Dendritic cell treated with granulocyte-macrophage colony-stimulating factor and Interleukin-4, amounts not matched to agents 40 ng/mL and 50 ng/mL, for 4 days (primary cell): ENCODE measurements at regions not wholly inside any gene's neighbourhood (a gene's known extent, or its start where the extent isn't known, plus 50 kb on each side); places are given as distances from the start of the nearest gene placed in this dataset.
"Not testable (repeated sequence)": the region's sequence is repeated elsewhere in the genome, so short reads cannot be mapped to it uniquely, and the experiment has no call there.

Experiments
- H3K27ac Mint-ChIP-seq: one replicate; pipeline ENCODE4 v1.8.0; 2022; ENCODE audit warnings: mild to moderate bottlenecking, mixed read lengths
- H3K27me3 Mint-ChIP-seq: one replicate; pipeline ENCODE4 v1.8.0; 2022; ENCODE audit warnings: mild to moderate bottlenecking, mixed read lengths
- H3K36me3 Mint-ChIP-seq: one replicate; pipeline ENCODE4 v1.8.0; 2022; ENCODE audit warnings: low read depth, mixed read lengths
- H3K4me1 Mint-ChIP-seq: one replicate; pipeline ENCODE4 v1.8.0; 2022; ENCODE audit warnings: low read depth, mixed read lengths
- H3K4me3 Mint-ChIP-seq: one replicate; pipeline ENCODE4 v1.8.0; 2022; ENCODE audit warnings: mild to moderate bottlenecking, moderate library complexity, mixed read lengths
- H3K9me3 Mint-ChIP-seq: one replicate; pipeline ENCODE4 v1.8.0; 2022; ENCODE audit warnings: mixed read lengths
- intact Hi-C: fragments of 100-400 bp; cut with micrococcal nuclease; formaldehyde crosslinking; loops from one replicate; pipeline ENCODE4 v1.15.0; 2022

DNA sequence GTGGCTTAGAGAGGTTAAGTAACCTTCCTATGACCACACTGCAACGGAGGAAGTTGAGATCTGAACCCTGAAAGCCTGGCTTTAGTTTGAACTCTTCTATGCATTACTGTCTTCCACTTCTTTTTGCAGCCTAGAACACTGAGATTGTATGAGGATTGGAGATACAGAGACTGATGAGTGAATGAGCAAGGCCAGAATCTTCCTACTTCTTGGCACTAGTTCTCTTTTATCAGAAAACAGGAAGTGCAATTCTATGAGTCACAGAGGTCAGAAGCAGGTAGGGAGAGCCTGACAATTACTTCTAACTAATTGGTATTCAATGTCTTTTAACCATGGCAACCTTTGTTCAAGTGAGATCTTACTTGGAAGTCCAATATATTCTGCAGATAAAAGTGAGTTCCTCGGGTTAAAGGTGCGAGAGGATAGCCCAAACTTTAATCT lies 219.0 kb downstream of the SHQ1 start:
- H3K27me3 Mint-ChIP-seq: no peaks in the 10 kb centered on the region

DNA sequence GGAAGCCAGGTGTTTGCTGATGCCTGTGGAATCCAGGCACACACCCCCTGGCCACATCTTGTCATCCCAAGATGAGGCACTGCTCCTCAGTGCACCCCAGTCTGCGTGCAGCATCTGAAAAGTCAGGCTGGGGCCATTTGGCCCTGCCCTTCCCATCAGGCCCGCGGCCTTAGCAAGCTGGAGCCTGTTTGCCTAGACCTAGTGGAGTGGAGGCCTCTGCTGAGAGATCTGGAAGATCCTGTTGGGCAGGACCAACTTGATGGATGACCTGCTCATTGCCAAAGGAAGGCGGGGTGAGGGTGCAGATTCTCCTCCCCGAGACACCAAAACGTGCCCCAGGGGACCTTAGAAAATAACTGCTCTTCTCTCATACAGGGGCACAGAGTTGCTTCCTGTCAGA lies 220.2 kb downstream of the SHQ1 start:
- no peak overlapping the region for H3K4me3 Mint-ChIP-seq
- no peaks in the 10 kb centered on the region for H3K27me3 Mint-ChIP-seq
- intact Hi-C loops: no loop called here
- H3K9me3 Mint-ChIP-seq: no peaks in the 10 kb centered on the region
- H3K27ac Mint-ChIP-seq: no peak overlapping the region
- peaks cover 65% of the 10 kb centered on the region for H3K4me1 Mint-ChIP-seq
- H3K36me3 Mint-ChIP-seq: no peaks in the 10 kb centered on the region

More for the DNA sequence above, 219.0 kb downstream of the SHQ1 start:
- intact Hi-C loops: no loop called here
- H3K4me1 Mint-ChIP-seq: peaks cover 66% of the 10 kb centered on the region
- H3K36me3 Mint-ChIP-seq: no peaks in the 10 kb centered on the region
- H3K4me3 Mint-ChIP-seq: no peak overlapping the region
- no peak overlapping the region for H3K27ac Mint-ChIP-seq
- no peaks in the 10 kb centered on the region for H3K9me3 Mint-ChIP-seq

DNA sequence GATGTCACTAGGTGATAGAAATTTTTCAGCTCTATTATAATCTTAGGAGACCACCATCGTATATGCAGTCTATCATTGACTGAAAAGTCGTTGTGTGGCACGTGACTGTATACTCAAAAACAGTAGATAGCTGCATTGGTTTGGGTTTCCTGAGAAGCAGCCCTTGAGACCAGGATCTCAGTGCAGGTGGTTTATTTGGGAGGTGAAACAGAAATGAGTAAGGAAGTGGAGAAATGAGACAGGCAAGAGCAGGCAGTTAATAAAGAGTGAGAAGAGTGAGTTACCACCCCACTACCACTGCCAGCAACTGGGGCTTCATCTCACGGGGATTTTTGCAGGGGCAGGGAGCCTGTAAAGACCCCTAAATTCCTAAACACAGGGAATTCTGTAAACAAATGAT lies 221.0 kb downstream of the SHQ1 start:
- no peaks in the 10 kb centered on the region for H3K27me3 Mint-ChIP-seq
- H3K27ac Mint-ChIP-seq: no peak overlapping the region
- intact Hi-C loops: no loop called here
- H3K36me3 Mint-ChIP-seq: no peaks in the 10 kb centered on the region
- no peak overlapping the region for H3K4me3 Mint-ChIP-seq
- H3K9me3 Mint-ChIP-seq: no peaks in the 10 kb centered on the region
- H3K4me1 Mint-ChIP-seq: peaks cover 68% of the 10 kb centered on the region

DNA sequence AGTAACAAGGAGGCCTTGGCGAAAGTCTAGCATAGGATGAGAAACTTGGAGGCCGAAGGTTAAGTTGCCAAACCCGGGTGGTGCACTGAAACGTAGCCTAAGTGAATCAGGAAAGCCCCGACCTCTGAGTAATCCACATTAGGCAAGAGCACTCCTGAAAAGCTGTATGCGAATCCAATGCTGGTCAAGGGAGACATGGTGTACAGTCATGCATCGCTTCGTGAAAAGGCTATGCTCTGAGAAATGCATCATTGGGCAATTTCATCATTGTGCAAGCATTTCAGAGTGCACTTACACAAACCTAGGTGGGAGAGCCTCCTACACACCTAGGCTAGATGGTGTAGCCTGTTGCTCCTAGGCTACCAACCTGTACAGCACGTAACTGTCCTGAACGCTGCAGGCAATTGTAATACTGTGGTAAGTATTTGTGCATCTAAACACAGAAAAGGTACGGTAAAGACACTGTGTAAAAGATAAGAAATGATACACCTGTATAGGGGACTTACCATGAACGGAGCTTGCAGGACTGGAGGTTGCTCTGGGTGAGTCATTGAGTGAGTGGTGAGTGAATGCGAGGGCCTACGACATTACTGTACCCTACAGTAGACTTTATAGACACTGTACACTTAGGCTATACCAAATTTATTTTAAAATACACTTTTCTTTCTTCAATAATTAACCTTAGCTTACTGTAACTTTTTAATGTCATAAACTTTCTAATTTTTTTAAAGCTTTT lies 222.5 kb downstream of the SHQ1 start:
- intact Hi-C loops: no loop called here
- Mint-ChIP-seq H3K27me3 (no peaks in the 10 kb centered on the region), H3K9me3 (no peaks in the 10 kb centered on the region), H3K36me3 (no peaks in the 10 kb centered on the region), H3K27ac (no peak overlapping the region), H3K4me1 (peaks cover 68% of the 10 kb centered on the region), H3K4me3 (no peak overlapping the region)

DNA sequence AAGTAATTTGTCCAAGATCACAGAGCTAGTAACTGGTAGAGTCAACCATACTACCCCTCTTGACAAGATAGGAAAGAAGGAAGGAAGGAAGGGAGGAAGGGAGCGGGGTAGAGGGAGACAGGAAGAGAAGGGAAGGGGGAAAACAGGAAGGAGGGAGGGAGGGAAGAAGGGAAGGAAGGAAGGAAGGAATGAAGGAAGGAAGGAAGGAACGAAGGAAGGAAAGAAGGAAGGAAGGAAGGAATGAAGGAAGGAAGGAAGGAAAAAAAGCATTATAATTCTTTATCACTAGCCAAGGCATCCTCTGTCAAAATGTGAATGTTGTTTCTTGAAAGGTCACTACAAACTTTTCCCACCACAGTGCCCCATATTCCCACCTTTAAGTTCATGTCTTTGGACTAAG lies 223.6 kb downstream of the SHQ1 start:
- Mint-ChIP-seq H3K27ac (peak overlapping the region; percentile 56), H3K4me3 (no peak overlapping the region), H3K36me3 (no peaks in the 10 kb centered on the region), H3K4me1 (peaks cover 59% of the 10 kb centered on the region), H3K27me3 (no peaks in the 10 kb centered on the region), H3K9me3 (no peaks in the 10 kb centered on the region)
- intact Hi-C loops: no loop called here

DNA sequence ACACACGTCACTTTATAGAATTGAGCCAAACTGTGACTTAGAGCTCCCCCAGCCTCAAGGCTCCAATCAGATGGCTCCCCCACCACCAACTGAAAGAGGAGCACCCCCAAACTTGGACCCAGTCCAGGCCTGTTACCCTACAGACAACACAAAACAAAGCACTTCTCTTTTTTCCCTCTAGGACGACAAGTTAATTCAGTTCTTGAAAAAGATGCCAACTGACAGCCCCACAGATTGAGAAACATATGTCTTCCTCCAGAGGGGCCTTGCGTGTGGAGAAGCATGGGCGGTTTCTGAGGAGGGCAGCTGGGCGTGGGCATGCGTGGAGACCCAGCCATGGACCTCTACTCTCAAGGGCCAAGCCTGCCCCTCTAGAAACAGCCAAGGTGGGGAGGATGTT lies 229.5 kb downstream of the SHQ1 start:
- H3K4me3 Mint-ChIP-seq: no peak overlapping the region
- peaks cover 7% of the 10 kb centered on the region for H3K9me3 Mint-ChIP-seq
- intact Hi-C loops: no loop called here
- no peaks in the 10 kb centered on the region for H3K36me3 Mint-ChIP-seq
- peaks cover 3% of the 10 kb centered on the region for H3K27me3 Mint-ChIP-seq
- H3K27ac Mint-ChIP-seq: peak overlapping the region; percentile 59
- peaks cover 56% of the 10 kb centered on the region for H3K4me1 Mint-ChIP-seq

DNA sequence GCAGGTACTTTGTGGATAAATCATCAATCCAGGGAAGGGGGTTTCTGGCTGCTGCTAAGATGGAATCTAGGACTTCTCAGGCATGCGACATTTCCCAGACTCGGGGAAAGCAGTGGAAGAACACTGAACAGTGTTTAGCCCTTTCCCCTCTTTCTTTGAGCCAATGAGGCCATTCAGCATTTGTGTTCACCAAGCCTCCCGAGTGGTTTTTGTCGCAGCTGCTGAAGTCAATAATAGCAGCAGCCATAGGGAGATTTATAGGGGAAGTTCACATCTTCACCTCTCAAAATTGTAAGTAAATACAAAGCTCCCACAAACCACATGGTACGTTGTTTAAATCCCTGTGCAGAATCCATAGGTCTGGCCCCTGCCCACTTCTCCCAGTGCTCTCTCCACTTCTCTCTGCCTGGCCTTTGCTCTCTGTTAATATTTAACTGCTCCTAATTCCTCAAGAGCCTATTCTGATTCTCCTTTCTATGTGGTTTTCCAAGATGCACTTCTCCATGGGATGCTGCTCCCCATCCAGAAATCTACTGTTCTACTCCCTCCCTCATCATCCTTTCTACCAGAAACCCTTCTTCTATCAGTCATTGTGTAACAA lies 230.7 kb downstream of the SHQ1 start:
- no peak overlapping the region for H3K4me3 Mint-ChIP-seq
- peaks cover 7% of the 10 kb centered on the region for H3K9me3 Mint-ChIP-seq
- peaks cover 3% of the 10 kb centered on the region for H3K27me3 Mint-ChIP-seq
- no peak overlapping the region for H3K27ac Mint-ChIP-seq
- peaks cover 56% of the 10 kb centered on the region for H3K4me1 Mint-ChIP-seq
- intact Hi-C loops: no loop called here
- no peaks in the 10 kb centered on the region for H3K36me3 Mint-ChIP-seq

DNA sequence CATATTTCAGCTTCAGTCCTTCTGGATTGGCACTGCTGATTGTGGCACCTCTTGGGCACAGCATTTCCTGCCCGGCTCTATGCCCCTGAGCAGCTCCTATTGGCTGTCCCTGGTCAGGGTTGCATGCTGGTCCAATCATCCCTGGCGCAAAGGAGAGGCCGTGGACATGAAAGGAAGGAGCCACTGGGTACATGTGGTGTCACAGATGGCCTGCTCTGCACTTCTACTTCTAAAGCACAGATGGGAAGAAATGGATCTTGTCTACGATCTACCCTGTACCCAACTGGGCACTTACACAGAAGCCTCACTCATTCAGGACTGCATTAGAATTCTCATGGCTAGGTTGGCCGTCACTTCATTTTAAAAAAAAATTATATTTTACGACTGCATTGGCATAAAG lies 232.5 kb downstream of the SHQ1 start:
- peaks cover 7% of the 10 kb centered on the region for H3K9me3 Mint-ChIP-seq
- intact Hi-C loops: no loop called here
- H3K27ac Mint-ChIP-seq: no peak overlapping the region
- peaks cover 52% of the 10 kb centered on the region for H3K4me1 Mint-ChIP-seq
- no peak overlapping the region for H3K4me3 Mint-ChIP-seq
- H3K36me3 Mint-ChIP-seq: no peaks in the 10 kb centered on the region
- peaks cover 3% of the 10 kb centered on the region for H3K27me3 Mint-ChIP-seq

DNA sequence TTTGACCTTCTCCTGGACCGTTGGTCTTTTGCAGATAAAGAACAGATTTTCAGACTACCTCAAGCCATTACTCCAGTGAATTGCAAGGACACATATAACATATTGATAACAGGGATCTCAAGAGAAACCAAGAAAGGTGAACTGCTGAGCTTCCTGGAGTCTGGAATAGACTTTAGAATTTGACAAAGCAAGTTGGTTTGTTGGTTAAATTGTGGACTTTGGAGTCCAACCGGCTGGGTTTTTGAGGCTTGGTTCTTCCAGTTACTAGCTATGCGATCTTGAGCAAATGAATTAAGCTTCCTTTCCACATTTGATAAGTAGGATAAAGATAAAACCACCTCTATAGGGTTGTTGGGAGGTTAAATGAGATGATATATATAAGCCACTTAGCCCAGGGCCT lies 233.1 kb downstream of the SHQ1 start:
- Mint-ChIP-seq H3K36me3 (no peaks in the 10 kb centered on the region), H3K4me1 (peaks cover 55% of the 10 kb centered on the region), H3K27me3 (peaks cover 3% of the 10 kb centered on the region), H3K27ac (no peak overlapping the region), H3K4me3 (no peak overlapping the region), H3K9me3 (peaks cover 7% of the 10 kb centered on the region)
- intact Hi-C loops: no loop called here

DNA sequence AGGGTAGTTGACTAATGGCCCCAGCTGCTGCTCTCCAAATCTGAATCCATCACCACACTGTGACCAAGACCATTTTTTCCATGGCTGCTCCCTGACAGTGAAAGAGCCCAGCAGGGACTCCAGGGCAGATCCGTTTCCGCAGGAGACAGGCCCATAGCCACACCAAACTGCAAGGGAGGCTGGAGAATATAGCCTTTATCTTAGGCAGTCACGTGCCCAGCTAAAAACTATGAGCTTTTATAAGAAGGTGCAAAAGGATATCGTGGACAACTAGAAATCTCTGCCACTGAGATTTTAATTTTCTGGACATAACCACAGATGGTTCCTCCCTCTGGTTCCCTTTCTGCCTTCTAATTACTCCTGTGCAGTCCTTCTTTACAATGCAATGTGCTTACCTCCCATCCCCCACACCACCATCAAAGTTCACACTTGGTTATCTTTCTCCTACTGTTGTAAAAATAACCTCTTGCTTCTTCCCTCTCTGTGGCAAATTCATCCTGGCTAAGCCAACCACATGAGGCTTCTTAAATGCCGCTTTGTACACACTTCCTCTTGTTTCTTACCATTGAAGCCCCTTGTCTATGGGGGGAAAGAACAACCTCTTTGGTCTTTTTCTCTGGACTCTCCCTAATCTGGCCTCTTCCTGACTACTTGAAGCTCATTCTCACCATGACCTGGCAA lies 233.7 kb downstream of the SHQ1 start:
- H3K27ac Mint-ChIP-seq: no peak overlapping the region
- peaks cover 7% of the 10 kb centered on the region for H3K9me3 Mint-ChIP-seq

DNA sequence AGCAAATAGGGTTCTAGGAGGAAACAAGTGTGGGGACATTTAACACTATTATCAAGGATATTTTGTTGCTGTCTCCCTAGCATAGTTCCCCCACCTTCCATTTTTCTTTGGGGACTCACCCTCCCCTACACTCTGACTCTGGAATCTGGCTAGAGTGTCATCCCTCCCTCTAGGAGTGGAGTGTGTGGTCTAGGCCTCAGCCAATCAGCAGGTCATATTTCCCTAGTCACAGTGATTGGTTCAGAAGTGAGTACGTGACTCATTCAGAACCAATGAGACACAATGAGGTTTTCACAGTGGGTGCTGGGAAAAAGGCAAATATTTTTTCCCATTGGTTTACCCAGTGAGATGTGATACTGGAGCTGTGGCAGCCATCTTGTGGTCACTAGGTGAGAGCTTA lies 234.4 kb downstream of the SHQ1 start:
- Mint-ChIP-seq H3K4me1 (peaks cover 45% of the 10 kb centered on the region), H3K36me3 (no peaks in the 10 kb centered on the region), H3K4me3 (no peak overlapping the region), H3K9me3 (peaks cover 7% of the 10 kb centered on the region), H3K27ac (no peak overlapping the region), H3K27me3 (peaks cover 3% of the 10 kb centered on the region)
- intact Hi-C loops: no loop called here

More for the DNA sequence above, 233.7 kb downstream of the SHQ1 start:
- intact Hi-C loops: no loop called here
- Mint-ChIP-seq H3K36me3 (no peaks in the 10 kb centered on the region), H3K4me1 (peaks cover 52% of the 10 kb centered on the region), H3K27me3 (peaks cover 3% of the 10 kb centered on the region), H3K4me3 (no peak overlapping the region)

DNA sequence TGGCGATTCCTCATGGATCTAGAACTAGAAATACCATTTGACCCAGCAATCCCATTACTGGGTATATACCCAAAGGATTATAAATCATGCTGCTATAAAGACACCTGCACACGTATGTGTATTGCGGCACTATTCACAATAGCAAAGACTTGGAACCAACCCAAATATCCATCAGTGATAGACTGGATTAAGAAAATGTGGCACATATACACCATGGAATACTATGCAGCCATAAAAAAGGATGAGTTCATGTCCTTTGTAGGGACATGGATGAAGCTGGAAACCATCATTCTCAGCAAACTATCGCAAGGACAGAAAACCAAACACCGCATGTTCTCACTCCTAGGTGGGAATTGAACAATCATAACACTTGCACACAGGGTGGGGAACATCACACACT lies 239.1 kb downstream of the SHQ1 start:
- H3K27me3 Mint-ChIP-seq, H3K36me3 Mint-ChIP-seq, H3K4me1 Mint-ChIP-seq, H3K4me3 Mint-ChIP-seq, H3K9me3 Mint-ChIP-seq, intact Hi-C loops, H3K27ac Mint-ChIP-seq: not testable (repeated sequence)

DNA sequence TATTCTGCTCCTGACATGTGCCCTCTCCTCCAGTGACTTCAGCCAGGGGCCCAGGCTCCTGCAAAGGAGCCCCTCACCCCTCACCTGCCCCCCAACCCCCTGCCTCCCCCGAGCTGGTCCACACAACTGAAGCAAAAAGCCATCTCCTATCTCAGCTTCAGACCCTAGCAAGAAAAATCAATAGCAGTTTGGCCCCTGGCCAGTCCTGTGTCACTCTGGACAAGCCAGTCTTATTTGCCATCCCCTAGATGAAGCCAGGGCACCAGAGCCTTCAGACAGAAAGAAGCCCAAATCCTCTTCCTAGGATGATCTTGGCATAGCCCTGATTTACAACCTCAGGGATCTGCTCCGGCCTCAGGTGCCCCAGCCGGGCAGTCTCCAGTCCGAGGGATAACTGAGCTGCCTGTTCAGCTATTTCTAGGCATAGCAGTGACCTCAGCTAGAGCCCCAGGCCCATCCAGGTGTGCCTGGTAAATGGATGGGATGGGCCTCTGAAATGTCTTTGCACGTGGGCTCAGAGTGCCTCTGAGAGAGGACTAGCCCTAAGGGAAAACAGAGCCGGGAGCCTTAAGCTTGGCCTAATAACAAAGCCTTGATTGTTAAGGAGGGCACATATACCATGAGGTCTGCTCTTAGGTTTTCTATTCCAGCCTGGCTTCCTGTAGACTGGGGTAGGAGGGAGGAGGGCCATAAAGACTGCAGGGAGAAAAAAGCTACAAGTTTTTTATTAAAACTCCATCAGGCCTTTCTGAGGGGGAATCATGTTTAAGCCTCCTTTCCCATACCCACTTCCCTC lies 242.0 kb downstream of the SHQ1 start:
- H3K27me3 Mint-ChIP-seq: peaks cover 17% of the 10 kb centered on the region
- H3K36me3 Mint-ChIP-seq: no peaks in the 10 kb centered on the region
- H3K4me3 Mint-ChIP-seq: no peak overlapping the region
- intact Hi-C loops: no loop called here
- no peaks in the 10 kb centered on the region for H3K9me3 Mint-ChIP-seq
- no peak overlapping the region for H3K27ac Mint-ChIP-seq
- H3K4me1 Mint-ChIP-seq: peaks cover 6% of the 10 kb centered on the region

DNA sequence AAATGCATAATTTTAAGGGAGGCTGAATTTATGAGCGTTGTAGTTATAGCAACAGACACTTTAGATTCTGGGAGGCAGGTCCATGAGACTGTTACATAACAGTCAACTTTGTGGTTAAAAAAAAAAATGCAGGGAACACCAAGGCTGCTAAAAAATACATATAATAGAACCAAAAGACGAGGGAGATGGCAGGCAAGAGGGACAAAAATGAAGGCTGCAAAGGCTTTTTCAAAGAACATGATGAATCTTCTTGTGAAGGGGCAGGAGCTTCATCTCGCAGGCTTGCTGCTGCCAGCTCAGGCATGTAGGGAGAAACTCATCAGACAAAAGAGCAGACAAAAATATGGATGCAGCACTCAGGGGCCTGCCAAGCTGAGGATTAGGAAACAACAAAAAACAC lies 243.9 kb downstream of the SHQ1 start:
- H3K27ac Mint-ChIP-seq: no peak overlapping the region
- peaks cover 7% of the 10 kb centered on the region for H3K4me1 Mint-ChIP-seq
- H3K4me3 Mint-ChIP-seq: no peak overlapping the region
- intact Hi-C loops: no loop called here
- peaks cover 22% of the 10 kb centered on the region for H3K27me3 Mint-ChIP-seq
- H3K9me3 Mint-ChIP-seq: no peaks in the 10 kb centered on the region
- H3K36me3 Mint-ChIP-seq: no peaks in the 10 kb centered on the region
